ENCODE measurements at regions not wholly inside any gene's neighbourhood (a gene's known extent, or its start where the extent isn't known, plus 50 kb on each side); places are given as distances from the start of the nearest gene placed in this dataset.

GRCh38 chr4:32488690-32489089 lies 1768.5 kb downstream of the PCDH7 start:
- TF ChIP-seq POLR2AphosphoS2 (conservative IDR thresholded peaks at IDR 0.05; ENCODE audit: low read length) (no peak), POLR2A (IDR thresholded peaks at IDR 0.05; ENCODE audit: low read length) (no peak), CTCF (IDR thresholded peaks at IDR 0.05) (no peak), CBX8 (IDR thresholded peaks at IDR 0.05) (no peak), CHD2 (IDR thresholded peaks at IDR 0.05; ENCODE audit: low read length, partially characterized antibody) (no peak), ZNF302 (CRISPR knock-in tag; IDR thresholded peaks at IDR 0.05) (no peak), HOXB13 (CRISPR knock-in tag; IDR thresholded peaks at IDR 0.05; ENCODE audit: low read depth) (no peak), REST (IDR thresholded peaks at IDR 0.05) (no peak)
